ENCODE measurements at regions not wholly inside any gene's neighbourhood (a gene's known extent, or its start where the extent isn't known, plus 50 kb on each side); places are given as distances from the start of the nearest gene placed in this dataset.

DNA sequence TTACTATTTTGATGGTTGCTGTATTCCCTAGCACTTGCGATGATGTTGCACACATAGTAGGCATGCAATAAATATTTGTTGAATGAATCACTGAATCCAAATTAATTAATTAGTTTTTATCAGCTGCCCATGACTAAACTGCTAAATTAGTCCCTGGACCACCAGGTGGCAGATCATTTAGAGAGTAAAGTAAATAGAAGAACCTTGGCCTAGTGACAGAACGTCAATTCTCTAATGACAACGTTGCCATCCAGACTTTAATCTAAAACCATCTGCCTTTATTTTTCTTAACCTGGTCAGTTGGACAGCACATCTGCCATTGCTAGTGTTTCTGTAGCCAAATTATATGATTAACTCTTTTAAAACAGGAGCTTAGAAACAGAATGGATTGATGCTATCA, 457.5 kb downstream of the KIF4B start:
- H4K8ac ChIP-seq (ENCODE audit: low read depth in 2 of 2, low read length in 2 of 2) = no peak overlapping the region
- no peak overlapping the region for H3K23ac ChIP-seq (ENCODE audit: low read depth, low read length)
- H3K56ac ChIP-seq (ENCODE audit: extremely low read depth, insufficient read depth, low read length) = no peak overlapping the region
- no peak overlapping the region for H2BK15ac ChIP-seq (ENCODE audit: low read depth, low read length)
- H3K4me1 ChIP-seq (ENCODE audit: control insufficient read depth, insufficient read depth, low read length) = no peaks in the 10 kb centered on the region
- ChIA-PET POLR2A (ENCODE audit: unreplicated experiment) (no interaction called here), CTCF (no interaction called here)
- no peak overlapping the region for H3K27ac ChIP-seq (ENCODE audit: insufficient read depth, low read length)
- no peaks in the 10 kb centered on the region for H3K27me3 ChIP-seq (ENCODE audit: control insufficient read depth, insufficient read depth, low read length)
- H2AK9ac ChIP-seq (replicated peaks; ENCODE audit: low read depth, low read length, poor library complexity) = no peak overlapping the region
- WGBS, 2 experiments (ENCODE audit: extremely low coverage in 2 of 2, insufficient read length in 1 of 2) = no CpG with 5 or more reads among the region's 3 CpGs
- no peaks in the 10 kb centered on the region for H3K79me1 ChIP-seq (ENCODE audit: low read depth in 1 of 2, low read length in 2 of 2)
- intact Hi-C loops (cut with micrococcal nuclease) (no loop called here), in situ Hi-C loops (cut with MboI; ENCODE audit: low sequenced_read_pairs) (no loop called here), dilution Hi-C loops (cut with HindIII; ENCODE audit: low sequenced_read_pairs, unreplicated experiment) (no loop called here)
- no peak overlapping the region for H3K9ac ChIP-seq (ENCODE audit: low read depth, low read length)
- no peak overlapping the region for H3K4me3 ChIP-seq (ENCODE audit: insufficient read depth, low read depth, low read length)
- BruUV-seq (replicated peaks) = no TSS peak
- DNase-seq = no peak
- H4K20me1 ChIP-seq (ENCODE audit: insufficient read depth, low read length) = no peaks in the 10 kb centered on the region
- no peak overlapping the region for H2BK120ac ChIP-seq (ENCODE audit: low read depth, low read length)
- H3K9me1 ChIP-seq (ENCODE audit: insufficient read depth, low read length) = no peaks in the 10 kb centered on the region
- H3K36me3 ChIP-seq (ENCODE audit: control insufficient read depth, insufficient read depth, low read length) = no peaks in the 10 kb centered on the region
- ATAC-seq (ENCODE audit: low read depth) = no peak
- H2BK5ac ChIP-seq (ENCODE audit: low read depth, low read length, poor library complexity, severe bottlenecking) = no peak overlapping the region
- no peak overlapping the region for H2BK20ac ChIP-seq (ENCODE audit: low read depth, low read length)
- no peak overlapping the region for H4K5ac ChIP-seq (ENCODE audit: low read depth, low read length)
- H4K91ac ChIP-seq (ENCODE audit: insufficient read depth, low read depth, low read length) = no peak overlapping the region
- TF ChIP-seq SMC3 (IDR thresholded peaks at IDR 0.05; ENCODE audit: low read depth, low read length) (no peak), CEBPB (IDR thresholded peaks at IDR 0.05; ENCODE audit: low read depth, low read length) (no peak), BHLHE40 (IDR thresholded peaks at IDR 0.05; ENCODE audit: low read depth, low read length) (no peak), RCOR1 (IDR thresholded peaks at IDR 0.05; ENCODE audit: insufficient replicate concordance, low read length) (no peak)
- TF ChIP-seq, protein P1, sequence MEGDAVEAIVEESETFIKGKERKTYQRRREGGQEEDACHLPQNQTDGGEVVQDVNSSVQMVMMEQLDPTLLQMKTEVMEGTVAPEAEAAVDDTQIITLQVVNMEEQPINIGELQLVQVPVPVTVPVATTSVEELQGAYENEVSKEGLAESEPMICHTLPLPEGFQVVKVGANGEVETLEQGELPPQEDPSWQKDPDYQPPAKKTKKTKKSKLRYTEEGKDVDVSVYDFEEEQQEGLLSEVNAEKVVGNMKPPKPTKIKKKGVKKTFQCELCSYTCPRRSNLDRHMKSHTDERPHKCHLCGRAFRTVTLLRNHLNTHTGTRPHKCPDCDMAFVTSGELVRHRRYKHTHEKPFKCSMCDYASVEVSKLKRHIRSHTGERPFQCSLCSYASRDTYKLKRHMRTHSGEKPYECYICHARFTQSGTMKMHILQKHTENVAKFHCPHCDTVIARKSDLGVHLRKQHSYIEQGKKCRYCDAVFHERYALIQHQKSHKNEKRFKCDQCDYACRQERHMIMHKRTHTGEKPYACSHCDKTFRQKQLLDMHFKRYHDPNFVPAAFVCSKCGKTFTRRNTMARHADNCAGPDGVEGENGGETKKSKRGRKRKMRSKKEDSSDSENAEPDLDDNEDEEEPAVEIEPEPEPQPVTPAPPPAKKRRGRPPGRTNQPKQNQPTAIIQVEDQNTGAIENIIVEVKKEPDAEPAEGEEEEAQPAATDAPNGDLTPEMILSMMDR (conservative IDR thresholded peaks at IDR 0.05; ENCODE audit: low read depth, low read length) = no peak
- H3K9me3 ChIP-seq (ENCODE audit: control insufficient read depth, insufficient read depth, low read length) = peaks cover 11% of the 10 kb centered on the region
- H2AFZ ChIP-seq (replicated peaks; ENCODE audit: low read length, poor library complexity) = no peak overlapping the region
- no peak overlapping the region for H2AK5ac ChIP-seq (ENCODE audit: low read depth, low read length)
- no peak overlapping the region for H3K14ac ChIP-seq (replicated peaks; ENCODE audit: low read depth, low read length)
- no peak overlapping the region for H3K18ac ChIP-seq (ENCODE audit: low read depth, low read length)
- no peak overlapping the region for H3K4ac ChIP-seq (ENCODE audit: low read depth, low read length)
- H3K4me2 ChIP-seq (ENCODE audit: low read depth, low read length) = no peak overlapping the region
